Mucosa of descending colon (tissue), 3 donors: ENCODE measurements at regions not wholly inside any gene's neighbourhood (a gene's known extent, or its start where the extent isn't known, plus 50 kb on each side); places are given as distances from the start of the nearest gene placed in this dataset.

Experiments used
- ATAC-seq: fragments of 200-7000 bp; cut with Tn5 transposase; one replicate; pipeline ENCODE4 v1.9.1; 2020; ENCODE audit warnings: mild to moderate bottlenecking, moderate library complexity
- DNase-seq, 3 donors: peaks; one replicate each; pipeline ENCODE4 v3.0.0-alpha.2; 2020
- H3K36me3 ChIP-seq: fragments of 200-600 bp; one replicate; pipeline ENCODE4 v1.8.0; 2021; ENCODE audit warnings: low read depth, mild to moderate bottlenecking
- H3K4me1 ChIP-seq: fragments of 200-600 bp; one replicate; pipeline ENCODE4 v1.8.0; 2021; ENCODE audit warnings: low read depth, mild to moderate bottlenecking
- H3K4me3 ChIP-seq: fragments of 200-600 bp; one replicate; pipeline ENCODE4 v1.8.0; 2021; ENCODE audit warnings: mild to moderate bottlenecking
- H3K9me3 ChIP-seq: fragments of 200-600 bp; one replicate; pipeline ENCODE4 v1.8.0; 2021; ENCODE audit warnings: mild to moderate bottlenecking
- intact Hi-C, 2 donors: fragments of 100-400 bp; cut with DNase I in 1 of 2; cut with micrococcal nuclease in 1 of 2; formaldehyde crosslinking; loops; one replicate each; pipeline versions ENCODE4 v1.11.0 to v1.11.1; 2022; cut with DNase I, micrococcal nuclease
- TF ChIP-seq, protein P1 (sequence below): fragments of 200-600 bp; IDR thresholded peaks from one replicate; pipeline ENCODE4 v1.8.0; 2022; ENCODE audit warnings: antibody characterized with exemption, mild to moderate bottlenecking
- donor health status: DM: no; HTN: no; CAD: no; lungs with moderate emphysema.
- donor health status: DM: no; HTN: no; CAD: no.
- donor health status: DM: no; HTN: yes; CAD: no.

DNA sequence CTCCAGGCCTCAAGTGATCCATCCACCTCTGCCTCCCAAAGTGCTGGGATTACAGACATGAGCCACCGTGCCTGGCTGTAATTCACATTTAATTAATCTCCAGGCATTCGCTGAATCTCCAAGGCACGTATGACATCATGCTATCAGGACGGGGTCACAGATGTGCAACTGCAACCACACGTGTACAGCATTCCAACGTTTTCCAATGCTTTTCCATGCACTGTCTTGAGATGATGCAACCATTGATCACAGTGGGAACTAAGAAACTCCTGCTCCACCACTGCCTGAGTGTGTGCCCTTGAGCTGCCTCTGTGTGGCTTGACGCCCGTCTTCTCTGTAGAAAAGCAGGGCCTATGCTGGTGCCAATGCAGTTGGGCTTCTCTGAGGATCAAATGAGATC lies 119.8 kb upstream of the LYZL2 start:
- DNase-seq (no peak), ATAC-seq (no peak)
- no peaks in the 10 kb centered on the region for H3K9me3 ChIP-seq
- no peaks in the 10 kb centered on the region for H3K4me1 ChIP-seq
- no peaks in the 10 kb centered on the region for H3K36me3 ChIP-seq
- H3K4me3 ChIP-seq = no peak overlapping the region
- intact Hi-C loops = no loop called here
- TF ChIP-seq, protein P1, sequence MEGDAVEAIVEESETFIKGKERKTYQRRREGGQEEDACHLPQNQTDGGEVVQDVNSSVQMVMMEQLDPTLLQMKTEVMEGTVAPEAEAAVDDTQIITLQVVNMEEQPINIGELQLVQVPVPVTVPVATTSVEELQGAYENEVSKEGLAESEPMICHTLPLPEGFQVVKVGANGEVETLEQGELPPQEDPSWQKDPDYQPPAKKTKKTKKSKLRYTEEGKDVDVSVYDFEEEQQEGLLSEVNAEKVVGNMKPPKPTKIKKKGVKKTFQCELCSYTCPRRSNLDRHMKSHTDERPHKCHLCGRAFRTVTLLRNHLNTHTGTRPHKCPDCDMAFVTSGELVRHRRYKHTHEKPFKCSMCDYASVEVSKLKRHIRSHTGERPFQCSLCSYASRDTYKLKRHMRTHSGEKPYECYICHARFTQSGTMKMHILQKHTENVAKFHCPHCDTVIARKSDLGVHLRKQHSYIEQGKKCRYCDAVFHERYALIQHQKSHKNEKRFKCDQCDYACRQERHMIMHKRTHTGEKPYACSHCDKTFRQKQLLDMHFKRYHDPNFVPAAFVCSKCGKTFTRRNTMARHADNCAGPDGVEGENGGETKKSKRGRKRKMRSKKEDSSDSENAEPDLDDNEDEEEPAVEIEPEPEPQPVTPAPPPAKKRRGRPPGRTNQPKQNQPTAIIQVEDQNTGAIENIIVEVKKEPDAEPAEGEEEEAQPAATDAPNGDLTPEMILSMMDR = no peak

GRCh38 chr10:30748152-30748973 lies 118.8 kb upstream of the LYZL2 start:
- Histone ChIP-seq H3K36me3 (no peaks in the 10 kb centered on the region), H3K9me3 (no peaks in the 10 kb centered on the region), H3K4me1 (no peaks in the 10 kb centered on the region), H3K4me3 (no peak overlapping the region)
- no peak for DNase-seq
- intact Hi-C loops = no loop called here
- ATAC-seq = no peak
- TF ChIP-seq, protein P1 = no peak

DNA sequence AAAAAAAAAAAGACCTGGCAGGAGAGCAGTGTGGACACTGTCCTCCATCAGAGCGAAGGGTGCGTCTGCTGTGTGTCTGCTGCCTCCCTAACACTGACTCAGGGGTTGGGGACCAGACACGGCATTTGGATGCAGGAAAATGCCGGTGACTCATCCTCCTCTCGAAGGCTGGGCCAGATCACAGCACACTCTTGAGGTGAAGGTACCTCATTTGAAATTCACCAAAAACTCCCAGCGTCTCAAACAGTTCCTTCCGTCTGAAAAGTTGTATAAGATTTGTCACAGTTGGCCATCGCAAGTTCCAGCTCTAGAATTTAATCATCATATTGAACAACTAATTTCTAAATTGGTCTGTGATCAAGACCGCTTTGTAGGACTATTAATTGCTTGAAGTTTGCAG lies 118.1 kb upstream of the LYZL2 start:
- DNase-seq = no peak
- no peaks in the 10 kb centered on the region for H3K36me3 ChIP-seq
- TF ChIP-seq, protein P1 = no peak
- H3K4me3 ChIP-seq = no peak overlapping the region
- H3K4me1 ChIP-seq = no peaks in the 10 kb centered on the region
- intact Hi-C loops = no loop called here
- no peaks in the 10 kb centered on the region for H3K9me3 ChIP-seq
- no peak for ATAC-seq

DNA sequence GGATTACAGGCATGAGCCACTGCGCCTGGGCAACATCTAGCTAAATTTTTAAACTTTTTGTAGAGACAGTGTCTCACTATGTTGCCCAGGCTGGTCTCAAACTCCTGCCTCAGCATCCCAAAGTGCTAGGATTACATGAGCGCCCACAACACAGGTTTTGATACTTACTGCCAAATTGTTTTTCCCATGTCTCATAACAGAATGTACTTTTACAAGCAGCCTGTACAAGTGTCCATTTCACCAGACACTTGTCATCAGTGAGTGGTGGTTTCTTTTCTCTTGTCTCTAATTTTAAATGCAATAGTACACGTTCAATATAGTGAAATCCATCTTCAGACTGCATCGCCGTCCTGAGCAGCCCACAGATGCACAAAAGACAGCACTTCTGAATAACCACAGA lies 116.4 kb upstream of the LYZL2 start:
- H3K36me3 ChIP-seq = no peaks in the 10 kb centered on the region
- DNase-seq (no peak), ATAC-seq (no peak)
- H3K9me3 ChIP-seq = no peaks in the 10 kb centered on the region
- TF ChIP-seq, protein P1 = no peak
- no peak overlapping the region for H3K4me3 ChIP-seq
- H3K4me1 ChIP-seq = no peaks in the 10 kb centered on the region
- intact Hi-C loops = no loop called here

DNA sequence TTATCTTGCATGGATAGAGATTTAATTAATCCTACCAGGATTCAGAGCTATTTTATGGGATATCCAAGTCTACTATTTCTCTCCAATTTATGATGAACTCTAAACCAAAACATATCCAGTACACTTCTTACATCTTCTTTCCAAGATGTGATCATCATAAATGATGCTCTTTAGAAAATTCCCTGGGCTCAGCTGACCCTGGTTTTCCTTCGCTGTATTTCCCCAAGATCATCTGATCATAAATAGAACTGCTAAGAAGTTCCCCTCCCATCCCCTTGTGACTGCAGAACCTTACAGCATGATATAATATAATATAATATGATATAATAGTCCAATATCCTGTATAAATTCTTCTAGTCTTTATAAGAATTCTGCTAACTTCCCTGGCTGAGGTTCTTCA lies 114.6 kb upstream of the LYZL2 start:
- DNase-seq (no peak), ATAC-seq (no peak)
- H3K36me3 ChIP-seq = no peaks in the 10 kb centered on the region
- no peaks in the 10 kb centered on the region for H3K9me3 ChIP-seq
- intact Hi-C loops = no loop called here
- H3K4me1 ChIP-seq = no peaks in the 10 kb centered on the region
- no peak overlapping the region for H3K4me3 ChIP-seq
- TF ChIP-seq, protein P1 = no peak
